ENCODE measurements at regions not wholly inside any gene's neighbourhood (a gene's known extent, or its start where the extent isn't known, plus 50 kb on each side); places are given as distances from the start of the nearest gene placed in this dataset.

GRCh38 chr20:11982289-11982954 is 64.7 kb downstream of the BTBD3 start:
- no peaks in the 10 kb centered on the region for H3K27me3 ChIP-seq
- H3K4me3 ChIP-seq: no peak overlapping the region
- no peak for DNase-seq (ENCODE audit: extremely low spot score in 2 of 2)
- intact Hi-C loops (cut with DNase I): no loop called here
- no peaks in the 10 kb centered on the region for H3K9me3 ChIP-seq
- H3K36me3 ChIP-seq: no peaks in the 10 kb centered on the region
- no peak overlapping the region for H3K27ac ChIP-seq
- TF ChIP-seq POLR2A (IDR thresholded peaks at IDR 0.05) (no peak), CTCF (IDR thresholded peaks at IDR 0.05) (no peak), POLR2AphosphoS5 (IDR thresholded peaks at IDR 0.05; ENCODE audit: insufficient read depth in 1 of 2, low read depth in 1 of 2) (no peak)
- H3K4me1 ChIP-seq: no peaks in the 10 kb centered on the region

- Histone ChIP-seq H3K4me1 (no peaks in the 10 kb centered on the region), H3K4me3 (no peak overlapping the region), H3K36me3 (no peaks in the 10 kb centered on the region), H3K9me3 (no peaks in the 10 kb centered on the region), H3K27ac (no peak overlapping the region), H3K27me3 (no peaks in the 10 kb centered on the region)
- DNase-seq (ENCODE audit: extremely low spot score in 2 of 2): no peak
- TF ChIP-seq CTCF (IDR thresholded peaks at IDR 0.05) (no peak), POLR2AphosphoS5 (IDR thresholded peaks at IDR 0.05; ENCODE audit: insufficient read depth in 1 of 2, low read depth in 1 of 2) (no peak), POLR2A (IDR thresholded peaks at IDR 0.05) (no peak)
- intact Hi-C loops (cut with DNase I): no loop called here
Measured at GRCh38 chr20:11982955-11983470, 65.3 kb downstream of the BTBD3 start.

DNA sequence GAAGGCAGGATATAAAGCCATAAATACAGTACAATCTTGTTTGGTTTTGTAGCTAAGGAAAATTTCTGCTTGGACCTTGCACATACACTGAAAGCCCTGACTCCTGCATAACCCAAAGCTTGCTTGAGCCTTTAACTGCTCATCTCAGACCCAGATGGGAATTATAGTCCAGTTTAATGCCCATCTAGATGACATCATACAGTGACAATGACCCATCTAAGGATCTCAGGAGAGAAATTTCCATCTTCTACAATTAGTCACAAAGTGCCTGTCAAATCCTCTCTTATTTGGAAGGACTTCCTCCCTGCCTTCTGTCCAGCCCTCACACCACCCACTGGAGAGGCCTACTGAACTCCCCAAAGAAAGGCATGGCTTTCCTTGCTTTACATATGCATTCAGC is 69.3 kb downstream of the BTBD3 start:
- no peaks in the 10 kb centered on the region for H3K36me3 ChIP-seq
- intact Hi-C loops (cut with DNase I): no loop called here

DNA sequence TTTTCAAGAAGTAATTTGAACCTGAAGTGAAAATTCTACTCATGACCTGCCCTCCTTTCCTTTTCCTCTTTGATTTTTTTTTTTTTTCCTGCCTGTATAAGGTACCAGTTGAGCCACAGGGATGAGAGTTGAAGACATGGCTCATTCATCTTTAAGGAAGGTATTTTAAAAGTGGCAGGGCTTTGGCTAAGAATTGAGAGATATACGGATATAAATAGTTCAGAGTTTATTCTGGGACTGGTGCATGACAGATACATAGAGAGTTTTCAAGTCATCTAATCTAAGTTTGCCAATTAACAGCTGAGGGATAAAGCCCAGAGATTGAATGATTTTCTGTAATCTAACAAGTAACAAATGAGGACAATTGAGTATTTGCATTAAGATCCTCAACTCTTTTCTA is 69.8 kb downstream of the BTBD3 start:
- no peak for DNase-seq (ENCODE audit: extremely low spot score in 2 of 2)
- H3K4me1 ChIP-seq: no peaks in the 10 kb centered on the region
- no peaks in the 10 kb centered on the region for H3K9me3 ChIP-seq
- H3K27me3 ChIP-seq: no peaks in the 10 kb centered on the region
- H3K4me3 ChIP-seq: no peak overlapping the region
- H3K27ac ChIP-seq: no peak overlapping the region
- intact Hi-C loops (cut with DNase I): no loop called here
- TF ChIP-seq POLR2AphosphoS5 (IDR thresholded peaks at IDR 0.05; ENCODE audit: insufficient read depth in 1 of 2, low read depth in 1 of 2) (no peak), CTCF (IDR thresholded peaks at IDR 0.05) (no peak), POLR2A (IDR thresholded peaks at IDR 0.05) (no peak)
- H3K36me3 ChIP-seq: no peaks in the 10 kb centered on the region

More for the DNA sequence above, 69.3 kb downstream of the BTBD3 start:
- H3K4me3 ChIP-seq: no peak overlapping the region
- TF ChIP-seq POLR2AphosphoS5 (IDR thresholded peaks at IDR 0.05; ENCODE audit: insufficient read depth in 1 of 2, low read depth in 1 of 2) (no peak), CTCF (IDR thresholded peaks at IDR 0.05) (no peak), POLR2A (IDR thresholded peaks at IDR 0.05) (no peak)
- H3K9me3 ChIP-seq: no peaks in the 10 kb centered on the region
- H3K27me3 ChIP-seq: no peaks in the 10 kb centered on the region
- no peaks in the 10 kb centered on the region for H3K4me1 ChIP-seq
- H3K27ac ChIP-seq: no peak overlapping the region
- DNase-seq (ENCODE audit: extremely low spot score in 2 of 2): no peak

GRCh38 chr20:11989018-11989771 is 71.5 kb downstream of the BTBD3 start:
- H3K27me3 ChIP-seq: no peaks in the 10 kb centered on the region
- H3K9me3 ChIP-seq: no peaks in the 10 kb centered on the region
- no peak overlapping the region for H3K4me3 ChIP-seq
- H3K27ac ChIP-seq: no peak overlapping the region
- peak in 1 of 2 donors; percentile 22 for DNase-seq (ENCODE audit: extremely low spot score in 2 of 2)
- H3K36me3 ChIP-seq: no peaks in the 10 kb centered on the region
- intact Hi-C loops (cut with DNase I): no loop called here
- TF ChIP-seq CTCF (IDR thresholded peaks at IDR 0.05) (no peak), POLR2A (IDR thresholded peaks at IDR 0.05) (no peak), POLR2AphosphoS5 (IDR thresholded peaks at IDR 0.05; ENCODE audit: insufficient read depth in 1 of 2, low read depth in 1 of 2) (no peak)
- H3K4me1 ChIP-seq: no peaks in the 10 kb centered on the region

Data from vagina (tissue), 2 donors.